ENCODE measurements at regions not wholly inside any gene's neighbourhood (a gene's known extent, or its start where the extent isn't known, plus 50 kb on each side); places are given as distances from the start of the nearest gene placed in this dataset.

DNA sequence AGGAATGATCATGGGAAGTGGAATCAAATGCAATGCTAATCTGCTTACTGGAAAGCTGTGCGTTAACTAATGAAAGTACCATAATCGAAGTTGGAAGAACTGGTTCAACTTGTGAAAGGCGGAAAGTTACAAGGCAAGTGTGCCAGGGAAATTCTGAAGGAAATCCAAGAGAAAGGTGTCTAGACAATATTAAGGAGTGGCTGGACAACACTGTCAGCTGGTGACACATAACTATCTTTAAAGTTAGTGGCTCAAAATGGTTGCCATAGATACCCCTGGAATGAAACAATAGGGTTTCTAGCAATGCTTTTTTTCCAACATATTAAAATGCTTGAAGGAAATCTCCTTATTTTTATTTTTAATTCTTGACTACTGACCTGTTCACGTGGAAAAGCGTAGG lies 90.4 kb downstream of the BMP2 start:
- TF ChIP-seq EP300 (IDR thresholded peaks at IDR 0.05; ENCODE audit: low read depth), result no peak
- TF ChIP-seq CTCF (IDR thresholded peaks at IDR 0.05), result no peak
- TF ChIP-seq POLR2AphosphoS5 (IDR thresholded peaks at IDR 0.05), result no peak

All from transverse colon (tissue), 4 donors.